OCI-M2 (cell line): ENCODE measurements at regions not wholly inside any gene's neighbourhood (a gene's known extent, or its start where the extent isn't known, plus 50 kb on each side); places are given as distances from the start of the nearest gene placed in this dataset.

Experiments
- DNase-seq: peaks from one replicate; lab custom pipeline; 2025; ENCODE audit not compliant: unreplicated experiment; lab: John Stamatoyannopoulos, UW

DNA sequence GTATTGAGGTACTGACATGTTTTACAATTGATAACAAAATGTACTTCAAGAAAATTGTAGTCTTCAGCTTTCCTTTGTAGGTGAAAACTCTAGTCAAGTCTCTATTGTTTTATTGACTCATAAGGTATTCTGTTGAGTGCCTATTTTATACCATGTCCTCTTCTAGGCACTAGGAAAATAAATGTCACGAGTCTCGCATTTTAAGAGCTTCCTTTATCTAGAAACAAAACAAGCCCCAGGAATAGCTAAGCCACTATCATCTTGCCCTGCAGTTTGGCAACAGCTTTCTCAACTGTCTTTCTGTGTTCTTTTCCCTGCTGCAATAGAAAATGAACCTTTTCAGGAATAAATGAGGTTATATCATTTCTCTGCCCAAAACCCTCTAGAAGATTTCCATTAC, 288.5 kb upstream of the NEGR1 start:
- no peak for DNase-seq

DNA sequence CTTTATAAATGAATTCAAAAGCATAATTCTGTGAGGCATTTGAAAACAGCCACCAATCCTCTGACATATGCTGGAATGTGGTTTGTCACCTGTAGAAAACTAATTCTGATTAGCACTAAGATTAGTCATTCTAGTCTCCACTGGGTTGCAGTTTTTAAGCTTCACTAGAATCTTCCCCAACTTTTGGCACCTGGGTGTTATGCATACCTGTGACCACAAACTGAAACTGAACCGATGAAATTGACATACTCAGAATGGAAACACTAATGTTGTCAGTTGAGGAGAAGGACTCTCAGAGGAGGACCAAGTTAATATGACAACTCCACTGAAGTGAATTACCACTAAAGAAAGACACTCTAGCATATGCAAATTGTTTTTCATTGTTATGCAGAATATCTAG, 285.8 kb upstream of the NEGR1 start:
- DNase-seq, result no peak

DNA sequence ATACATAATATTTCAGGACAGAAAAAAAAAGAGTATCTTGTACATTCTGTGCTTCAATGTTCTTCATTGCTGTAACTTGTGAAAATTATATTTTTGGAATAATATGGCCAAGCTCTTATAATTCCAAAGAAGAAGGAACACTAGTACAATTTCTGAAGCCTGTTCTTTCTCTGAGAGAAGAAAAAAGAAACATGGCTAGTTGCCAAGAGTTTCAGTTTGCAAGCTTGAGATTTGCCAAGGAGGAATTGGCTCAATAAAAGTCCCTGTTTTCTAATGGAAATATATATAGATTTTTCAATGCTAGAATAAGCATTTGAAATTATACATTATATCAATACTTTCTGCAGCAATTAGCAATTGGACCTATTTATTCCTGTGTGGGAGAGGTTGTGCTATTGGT, 285.2 kb upstream of the NEGR1 start:
- no peak for DNase-seq

DNA sequence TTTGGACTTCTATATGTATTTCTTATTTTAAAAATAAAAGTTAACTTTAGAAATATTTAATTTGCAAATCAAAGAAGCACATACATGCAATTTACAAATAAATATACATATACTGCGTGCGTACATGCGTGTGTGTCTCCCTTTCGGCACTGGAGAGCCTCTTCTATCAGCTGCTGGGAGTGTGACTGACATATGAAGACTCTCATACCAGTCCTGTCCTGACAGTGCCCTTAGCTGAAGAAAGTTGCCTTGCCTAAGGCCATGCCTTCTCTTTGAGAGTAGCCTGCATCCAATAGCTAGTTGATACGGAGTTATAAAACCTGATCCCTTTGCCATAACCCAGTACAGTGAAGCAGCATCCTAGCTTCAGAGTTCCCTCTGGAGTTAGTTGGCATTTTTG, 282.4 kb upstream of the NEGR1 start:
- no peak for DNase-seq

DNA sequence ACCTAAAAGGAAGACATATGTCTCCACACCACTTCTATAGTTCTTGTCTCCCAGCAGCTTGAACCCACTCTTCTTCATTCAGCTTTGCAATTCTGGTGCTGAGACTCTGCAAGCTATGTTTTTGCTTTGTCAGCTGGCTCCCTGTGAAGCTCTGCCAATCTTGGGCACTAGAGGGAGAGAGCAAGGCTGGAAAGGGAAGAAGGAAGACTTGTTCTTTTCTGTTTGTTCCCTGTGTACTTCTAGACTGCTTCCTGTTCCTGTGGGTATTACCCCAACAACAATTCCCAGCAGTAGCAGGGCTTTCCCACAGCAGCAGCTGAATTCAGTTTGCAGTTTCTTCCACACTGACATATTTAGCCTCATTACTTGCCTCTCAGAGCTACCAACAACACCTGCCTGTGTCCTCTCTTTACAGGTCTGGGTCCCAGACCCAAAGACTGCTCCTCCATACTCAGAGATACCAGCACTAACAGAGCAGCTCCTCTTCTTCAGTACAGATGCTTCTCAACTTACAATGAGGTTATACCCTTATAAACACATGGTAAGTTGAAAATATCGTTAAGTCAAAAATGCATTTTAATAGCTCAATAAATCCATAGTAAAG, 275.2 kb upstream of the NEGR1 start:
- DNase-seq, result no peak

DNA sequence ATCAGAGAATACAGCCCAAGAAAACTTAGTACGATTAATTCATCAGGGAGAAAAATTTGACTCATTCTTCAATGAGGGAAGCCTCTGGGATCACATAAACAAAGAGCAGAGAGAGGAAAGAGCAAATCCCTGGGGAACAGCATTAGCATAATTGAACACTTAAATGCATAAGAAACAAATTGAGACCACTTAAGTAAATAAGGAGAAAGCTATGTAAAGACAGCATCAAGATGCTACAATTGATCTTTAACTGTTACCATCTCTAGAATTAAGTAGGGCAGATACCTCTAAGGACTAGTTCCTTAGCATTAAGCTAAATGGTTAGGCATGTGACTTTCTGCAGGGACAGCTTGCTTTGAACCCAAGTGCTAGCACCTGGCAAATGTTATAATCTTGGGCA, 265.1 kb upstream of the NEGR1 start:
- no peak for DNase-seq

DNA sequence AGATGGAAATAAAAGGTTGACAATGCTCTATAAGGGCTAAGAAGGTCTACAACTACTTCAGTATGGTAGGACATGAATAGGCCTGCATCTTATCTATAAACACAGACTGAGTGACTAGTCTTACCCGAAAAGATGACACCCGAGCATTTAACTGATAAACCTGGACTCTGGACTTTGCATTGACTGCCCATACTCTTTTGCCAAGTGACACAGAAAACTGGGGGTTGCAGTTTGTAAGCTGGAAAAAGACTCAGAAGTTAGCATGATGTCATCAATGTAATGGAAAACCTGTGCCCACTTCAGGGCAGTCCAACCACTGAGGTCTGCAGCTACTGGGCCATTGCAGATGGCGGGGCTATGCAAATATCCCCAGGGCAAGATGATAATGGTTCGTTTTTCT, 258.3 kb upstream of the NEGR1 start:
- no peak for DNase-seq

DNA sequence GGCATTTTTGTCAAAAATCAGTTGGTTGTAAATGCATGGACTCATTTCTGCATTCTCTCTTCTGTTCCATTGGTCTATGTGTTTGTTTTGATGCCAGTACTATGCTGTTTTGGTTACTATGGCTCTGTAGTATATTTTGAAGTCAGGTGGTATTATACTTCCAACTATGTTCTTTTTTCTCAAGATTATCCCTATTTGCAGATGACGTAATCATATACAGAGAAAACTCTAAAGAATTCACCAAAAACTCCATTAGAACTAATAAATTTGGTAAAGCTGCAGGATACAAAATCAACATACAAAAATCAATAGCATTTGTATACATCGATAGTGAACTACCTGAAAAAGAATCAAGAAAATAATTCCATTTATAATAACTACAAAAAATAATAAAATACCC, 253.1 kb upstream of the NEGR1 start:
- DNase-seq, result no peak

DNA sequence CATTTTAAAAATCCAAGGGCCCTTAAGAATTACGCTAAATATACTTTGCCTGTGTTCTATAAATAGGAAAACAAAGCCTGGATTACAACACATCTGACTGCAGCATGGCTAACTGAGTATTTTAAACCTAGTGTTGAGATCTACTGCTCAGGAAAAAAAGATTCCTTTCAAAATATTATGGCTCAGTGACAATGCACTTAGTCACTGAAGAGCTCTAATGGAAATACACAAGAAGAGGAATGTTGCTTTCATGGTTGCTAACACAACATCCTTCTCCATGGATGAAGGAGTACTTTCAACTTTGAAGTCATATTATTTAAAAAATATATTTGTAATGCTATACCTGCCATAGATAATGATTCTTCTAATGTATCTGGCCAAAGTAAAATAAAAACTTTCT, 248.3 kb upstream of the NEGR1 start:
- DNase-seq, result no peak

DNA sequence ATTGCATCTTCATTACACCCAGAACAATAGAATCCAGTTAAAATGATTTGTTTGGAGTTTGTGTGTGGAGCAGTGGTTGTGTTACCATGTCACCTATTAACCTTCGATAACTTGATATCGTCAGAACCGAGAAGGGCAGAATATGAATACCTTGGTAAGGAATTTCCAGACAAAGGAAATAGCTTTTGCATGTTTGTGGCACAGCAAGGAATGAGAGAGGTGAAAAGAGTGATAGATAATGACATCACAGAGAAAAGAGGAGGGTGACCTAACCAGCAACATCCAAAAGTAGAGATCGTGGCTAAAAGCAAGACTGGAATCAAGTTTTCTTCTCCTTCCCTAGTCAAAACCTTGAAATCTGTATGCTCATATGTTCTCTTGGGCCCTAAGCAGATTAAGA, 244.6 kb upstream of the NEGR1 start:
- DNase-seq, result no peak

DNA sequence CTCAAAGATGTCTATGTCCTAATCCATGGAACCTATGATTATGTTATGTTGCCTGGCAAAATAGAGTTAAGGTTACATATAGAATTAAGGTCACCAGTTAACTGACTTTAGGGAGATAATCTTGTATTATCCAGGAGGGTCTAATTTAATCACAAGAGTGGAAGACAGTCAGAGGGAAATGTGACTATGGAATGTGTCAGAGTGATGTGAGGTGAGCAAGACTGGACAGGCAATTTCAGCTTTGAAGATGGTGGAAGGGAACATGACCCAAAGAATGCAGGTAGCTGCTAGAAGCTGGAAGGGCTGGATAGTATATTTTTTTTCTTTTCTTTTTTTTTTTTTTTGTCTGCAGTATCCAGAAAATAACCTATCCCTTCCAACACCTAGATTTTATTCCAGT, 241.7 kb upstream of the NEGR1 start:
- no peak for DNase-seq

DNA sequence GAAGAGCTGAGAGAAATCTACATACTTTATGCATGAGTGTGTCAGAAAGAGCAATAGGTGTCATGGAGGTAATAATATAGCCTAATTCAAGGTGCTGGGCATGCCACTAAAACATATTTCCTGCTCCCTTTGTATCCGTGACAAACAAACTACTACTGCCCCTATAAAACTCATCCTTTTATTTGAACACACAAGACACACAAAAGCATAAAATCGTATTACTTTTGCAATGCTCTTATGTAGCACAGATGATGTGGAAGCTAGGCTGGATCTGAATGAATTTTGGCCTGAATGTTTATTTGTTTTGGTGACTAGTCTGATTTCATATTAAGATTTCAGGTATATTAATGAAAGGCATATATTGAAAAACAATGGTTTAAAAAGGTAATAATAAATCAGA, 239.3 kb upstream of the NEGR1 start:
- no peak for DNase-seq

DNA sequence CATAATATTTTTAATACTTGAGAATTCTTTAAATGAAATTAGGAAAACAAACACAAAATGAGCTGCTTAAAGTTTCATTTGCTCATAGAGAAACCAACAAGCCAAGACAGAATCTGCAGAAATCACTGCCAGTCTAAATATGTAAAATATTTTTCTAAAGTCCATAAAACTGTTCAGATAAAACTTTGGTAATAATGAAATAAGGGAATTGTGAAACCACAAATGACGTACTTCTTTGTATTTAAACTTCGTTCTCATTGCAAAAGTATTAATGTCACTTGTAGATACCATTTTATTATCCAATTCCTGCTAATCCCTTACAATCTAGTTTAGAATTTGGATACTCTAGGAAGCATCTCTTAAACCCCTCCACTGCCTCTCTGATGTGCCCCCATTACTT, 234.5 kb upstream of the NEGR1 start:
- DNase-seq, result no peak

DNA sequence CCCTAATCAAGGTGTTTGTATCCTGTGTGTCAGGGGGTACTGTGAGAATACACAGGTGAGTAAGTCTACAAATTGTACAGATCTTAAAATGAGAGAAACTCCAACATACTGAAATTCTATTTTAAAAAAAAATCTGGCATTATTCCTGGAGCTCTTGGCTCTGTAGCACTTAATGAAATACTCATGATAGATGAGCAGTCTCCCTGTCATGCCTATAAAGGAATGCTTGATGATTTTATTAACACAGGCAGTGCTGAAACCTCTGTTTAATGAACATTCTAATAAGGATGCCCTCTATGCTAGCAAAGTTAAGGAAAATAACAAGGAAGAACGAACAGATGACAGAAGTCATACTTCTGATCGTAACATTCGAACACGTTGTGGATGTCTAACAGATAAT, 233.9 kb upstream of the NEGR1 start:
- no peak for DNase-seq

DNA sequence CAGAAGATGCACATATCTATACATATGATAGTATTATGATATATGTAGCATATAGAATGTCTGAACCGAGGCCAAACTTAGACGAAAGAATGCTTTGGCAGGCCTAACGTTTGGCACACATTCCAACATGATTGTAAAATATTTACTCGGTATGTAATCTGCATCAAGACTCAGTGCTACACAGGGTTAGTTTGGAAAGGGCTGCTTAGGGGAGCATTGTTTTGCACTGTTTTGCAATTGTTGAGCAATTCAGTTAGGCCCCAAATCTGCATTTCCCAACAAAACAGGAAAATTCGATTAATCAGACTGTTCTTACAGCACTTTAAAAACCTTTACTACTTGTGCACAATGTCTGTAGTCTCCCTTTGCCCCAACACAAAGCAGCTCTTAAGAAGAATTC, 216.0 kb upstream of the NEGR1 start:
- no peak for DNase-seq

DNA sequence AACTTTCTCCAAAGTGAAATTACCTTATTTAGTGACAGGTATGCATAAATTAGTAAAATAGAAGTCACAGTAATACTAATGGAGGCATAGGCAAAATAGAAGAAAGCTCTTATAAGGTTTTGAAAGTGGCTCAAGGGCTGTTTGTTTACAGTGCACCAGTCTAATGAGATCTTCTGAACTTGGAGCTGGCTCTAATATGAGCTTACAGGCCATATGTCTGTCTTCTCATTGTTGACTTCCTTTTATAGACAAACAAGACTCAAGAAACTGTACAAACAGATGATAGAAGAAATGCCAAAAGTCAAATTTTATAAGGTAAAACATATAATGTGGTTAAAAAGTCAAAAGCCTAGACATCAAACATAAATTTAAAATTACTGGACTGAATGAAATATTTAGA, 207.5 kb upstream of the NEGR1 start:
- no peak for DNase-seq

DNA sequence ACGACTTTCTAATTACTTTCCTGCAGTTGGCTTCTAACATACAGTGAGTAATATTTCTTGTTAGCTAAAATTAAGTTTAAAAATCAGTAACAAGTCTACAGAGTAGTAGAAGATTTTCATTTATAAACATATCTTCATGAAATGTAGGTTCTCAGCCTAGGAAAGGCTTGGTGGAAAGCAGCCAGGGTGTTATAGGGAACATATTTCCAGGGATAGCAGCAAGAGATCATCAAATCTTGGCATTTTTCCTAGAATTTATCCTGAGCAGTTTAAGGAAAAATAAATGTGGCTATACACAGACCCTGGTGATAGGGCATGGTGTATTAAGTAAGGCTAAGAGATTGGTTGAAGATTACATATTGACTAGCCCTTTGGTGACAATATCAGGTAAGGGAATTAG, 203.5 kb upstream of the NEGR1 start:
- DNase-seq, result no peak

DNA sequence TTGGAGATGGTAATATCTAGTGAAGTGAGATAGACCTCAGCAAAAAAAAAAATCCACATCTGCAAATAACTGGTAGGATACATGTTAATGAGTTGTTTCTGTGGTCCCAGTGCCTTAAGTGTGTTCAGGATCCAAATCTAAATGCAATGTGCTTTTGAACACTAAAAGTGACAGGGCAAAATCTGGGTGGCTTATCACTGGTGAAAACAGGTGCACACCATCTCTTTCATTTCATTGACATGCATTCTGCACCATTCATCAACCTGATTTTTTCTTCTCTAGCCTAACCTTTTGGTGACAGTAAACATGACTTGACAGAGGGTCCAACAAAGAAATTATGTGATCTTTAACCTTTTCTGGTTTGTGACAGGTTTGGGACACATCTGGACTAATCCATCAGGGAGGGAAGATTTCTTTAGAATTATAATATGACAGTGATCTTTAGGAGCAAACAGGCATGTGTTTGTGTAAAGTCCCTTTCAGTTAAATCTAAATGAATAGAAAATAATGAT, 201.6 kb upstream of the NEGR1 start:
- DNase-seq, result no peak

DNA sequence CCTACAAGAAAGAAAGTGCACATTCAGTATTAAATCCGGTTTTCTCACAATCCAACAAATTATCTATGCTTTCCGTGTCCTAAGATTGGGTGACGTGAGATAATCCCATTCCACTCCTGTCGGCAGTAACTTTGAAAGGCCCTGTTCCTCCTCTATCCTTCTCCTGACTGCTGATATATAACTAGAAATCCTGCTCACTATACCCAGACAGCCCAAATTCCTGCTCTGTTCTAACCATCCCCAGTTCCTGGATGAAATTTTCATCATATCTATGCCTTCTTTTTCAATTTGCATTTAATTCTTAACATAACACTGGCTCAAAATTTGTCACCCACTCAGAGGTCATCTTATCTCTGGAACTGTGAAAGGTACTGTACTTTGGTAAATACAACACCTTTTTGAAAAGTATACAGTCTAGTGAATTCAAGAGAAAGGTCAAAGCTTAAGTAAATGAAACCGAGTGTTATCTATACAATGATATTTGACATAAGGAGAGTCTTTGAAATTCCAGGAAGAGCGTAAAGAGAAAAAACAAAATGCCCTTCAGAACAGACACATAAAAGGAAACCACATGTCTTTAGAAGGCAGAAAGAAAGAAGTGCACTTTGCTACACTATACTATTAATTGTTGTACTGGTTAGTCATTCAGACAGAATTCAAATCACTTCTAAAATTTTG, 200.5 kb upstream of the NEGR1 start:
- no peak for DNase-seq

DNA sequence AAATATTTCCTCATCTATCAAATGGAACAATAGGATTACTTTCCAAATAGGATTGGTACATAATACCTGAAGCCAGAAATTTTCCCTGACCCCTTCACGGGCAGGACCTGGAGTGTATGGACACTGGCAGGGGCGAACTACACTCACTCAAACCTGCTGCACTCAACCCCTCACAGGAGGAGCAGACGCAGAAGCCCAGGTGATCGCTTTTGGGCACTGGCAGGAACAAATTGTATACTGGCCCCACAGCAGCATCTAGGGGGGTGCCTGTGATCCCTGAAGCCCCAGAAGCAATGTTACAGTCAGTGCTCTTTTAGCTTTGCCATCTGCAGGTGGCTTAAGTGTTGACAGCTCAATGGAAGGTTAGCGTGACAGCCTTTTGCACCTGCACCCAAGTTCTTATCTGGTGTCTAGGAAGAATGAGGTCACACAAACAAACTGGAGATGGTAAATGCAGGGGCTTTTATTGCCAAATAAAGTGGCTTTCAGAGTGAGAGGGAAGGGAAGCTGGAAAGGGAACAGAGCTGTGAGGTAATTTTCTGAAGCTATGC, 199.2 kb upstream of the NEGR1 start:
- no peak for DNase-seq

DNA sequence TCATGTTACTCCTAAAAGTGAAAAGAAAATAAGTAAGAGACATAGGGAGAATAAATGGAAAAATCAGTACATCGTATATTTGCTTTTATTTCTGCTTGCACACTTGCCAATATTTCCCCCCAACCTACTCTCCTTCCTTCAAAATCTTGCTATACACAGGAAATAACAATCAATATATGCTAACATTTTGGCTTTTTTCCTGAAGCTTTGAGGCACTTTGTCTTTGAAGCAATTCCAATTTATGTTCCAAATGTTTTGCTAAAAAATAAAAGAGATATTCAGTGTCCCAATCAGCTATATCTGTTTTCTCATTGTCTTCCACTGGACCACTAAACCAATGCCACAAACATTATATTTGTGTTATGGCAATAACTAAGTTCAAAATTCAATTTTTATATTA, 184.0 kb upstream of the NEGR1 start:
- DNase-seq, result no peak

DNA sequence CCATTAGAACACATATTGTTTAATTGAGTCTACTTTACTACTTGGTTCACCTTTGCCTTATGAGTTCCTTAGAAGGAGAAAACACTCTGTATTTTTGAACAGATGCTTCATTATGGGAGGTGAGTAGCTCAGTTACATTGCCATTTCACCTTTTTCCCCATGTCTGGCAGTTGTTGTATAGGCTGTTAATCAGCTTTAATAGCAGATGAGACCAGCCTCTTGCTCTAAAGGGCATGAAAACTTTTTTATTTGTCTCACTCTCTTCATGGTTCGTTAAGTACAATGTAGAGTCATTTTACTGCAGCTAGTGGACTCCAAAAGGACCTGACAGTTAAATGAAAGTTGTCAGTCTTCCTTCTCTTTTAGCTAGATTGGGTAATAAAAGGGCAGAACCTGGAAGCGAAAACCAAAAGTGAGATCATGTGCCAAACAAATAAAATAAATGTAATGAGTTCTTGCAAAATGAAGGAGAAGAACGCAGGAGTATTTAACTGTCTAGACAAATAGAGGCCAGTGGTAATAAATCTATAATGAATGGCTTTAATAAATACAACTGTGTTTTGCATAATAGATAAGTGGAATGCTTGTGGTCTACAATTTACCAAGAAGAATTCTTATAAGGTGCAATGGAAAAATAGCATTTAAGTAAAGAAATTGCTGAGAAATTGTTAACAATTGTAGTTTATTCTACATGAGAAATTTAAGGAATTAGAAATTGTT, 180.0 kb upstream of the NEGR1 start:
- DNase-seq, result no peak
